Right lobe of liver (tissue), 4 donors: ENCODE measurements at regions not wholly inside any gene's neighbourhood (a gene's known extent, or its start where the extent isn't known, plus 50 kb on each side); places are given as distances from the start of the nearest gene placed in this dataset.

Experiments
- POLR2A ChIP-seq: fragments of 450-650 bp; IDR thresholded peaks from one replicate; pipeline ENCODE4 v1.6.1; 2017; ENCODE audit warnings: antibody characterized with exemption, mild to moderate bottlenecking
- TF ChIP-seq, protein P1 (sequence below), 4 donors: fragments of 200-600 bp in 3 of 4; fragments of 450-650 bp in 1 of 4; IDR thresholded peaks; one replicate each; pipeline versions ENCODE4 v1.5.1 to v1.8.0; 2016 to 2022; ENCODE audit warnings: antibody characterized with exemption in 4 of 4, mild to moderate bottlenecking in 2 of 4
- donor health status: DM: no; HTN: no; CAD: no.
- donor health status: DM: no; HTN: no; CAD: no.
- donor health status: DM: no; HTN: yes; CAD: no.

DNA sequence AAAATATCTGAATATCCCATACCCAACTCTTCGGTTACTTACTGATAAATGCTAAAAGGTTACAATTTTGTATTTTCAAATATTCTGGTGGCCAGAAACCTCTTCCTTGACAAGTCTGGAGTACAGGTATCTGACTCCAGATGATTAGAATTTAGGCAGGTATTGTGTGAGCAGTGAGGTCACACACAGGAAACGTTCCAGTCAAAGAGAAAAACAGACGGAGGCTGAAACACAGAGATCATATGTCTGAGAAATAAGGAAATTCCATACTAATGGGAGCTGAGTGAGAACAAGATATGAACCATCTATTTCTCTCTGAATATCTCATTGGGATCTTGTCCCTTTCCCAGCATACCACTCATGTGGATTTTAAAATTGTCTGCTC is 89.4 kb upstream of the IGLL5 start:
- TF ChIP-seq POLR2A: no peak
- TF ChIP-seq, protein P1, sequence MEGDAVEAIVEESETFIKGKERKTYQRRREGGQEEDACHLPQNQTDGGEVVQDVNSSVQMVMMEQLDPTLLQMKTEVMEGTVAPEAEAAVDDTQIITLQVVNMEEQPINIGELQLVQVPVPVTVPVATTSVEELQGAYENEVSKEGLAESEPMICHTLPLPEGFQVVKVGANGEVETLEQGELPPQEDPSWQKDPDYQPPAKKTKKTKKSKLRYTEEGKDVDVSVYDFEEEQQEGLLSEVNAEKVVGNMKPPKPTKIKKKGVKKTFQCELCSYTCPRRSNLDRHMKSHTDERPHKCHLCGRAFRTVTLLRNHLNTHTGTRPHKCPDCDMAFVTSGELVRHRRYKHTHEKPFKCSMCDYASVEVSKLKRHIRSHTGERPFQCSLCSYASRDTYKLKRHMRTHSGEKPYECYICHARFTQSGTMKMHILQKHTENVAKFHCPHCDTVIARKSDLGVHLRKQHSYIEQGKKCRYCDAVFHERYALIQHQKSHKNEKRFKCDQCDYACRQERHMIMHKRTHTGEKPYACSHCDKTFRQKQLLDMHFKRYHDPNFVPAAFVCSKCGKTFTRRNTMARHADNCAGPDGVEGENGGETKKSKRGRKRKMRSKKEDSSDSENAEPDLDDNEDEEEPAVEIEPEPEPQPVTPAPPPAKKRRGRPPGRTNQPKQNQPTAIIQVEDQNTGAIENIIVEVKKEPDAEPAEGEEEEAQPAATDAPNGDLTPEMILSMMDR (IDR thresholded peaks at IDR 0.05): no peak
